IPS DF 4.7 (cell line): ENCODE measurements at regions not wholly inside any gene's neighbourhood (a gene's known extent, or its start where the extent isn't known, plus 50 kb on each side); places are given as distances from the start of the nearest gene placed in this dataset.

Experiments
- DNase-seq: peaks from one replicate; pipeline ENCODE4 v3.0.0-alpha.2; 2013; ENCODE audit warnings: low spot score; ENCODE audit errors: extremely low read depth

GRCh38 chr2:187274146-187274545 is 173.9 kb downstream of the CALCRL start:
- no peak for DNase-seq

GRCh38 chr2:187272255-187272654 is 175.8 kb downstream of the CALCRL start:
- DNase-seq: no peak

GRCh38 chr2:187271825-187272224 is 176.2 kb downstream of the CALCRL start:
- no peak for DNase-seq

DNA sequence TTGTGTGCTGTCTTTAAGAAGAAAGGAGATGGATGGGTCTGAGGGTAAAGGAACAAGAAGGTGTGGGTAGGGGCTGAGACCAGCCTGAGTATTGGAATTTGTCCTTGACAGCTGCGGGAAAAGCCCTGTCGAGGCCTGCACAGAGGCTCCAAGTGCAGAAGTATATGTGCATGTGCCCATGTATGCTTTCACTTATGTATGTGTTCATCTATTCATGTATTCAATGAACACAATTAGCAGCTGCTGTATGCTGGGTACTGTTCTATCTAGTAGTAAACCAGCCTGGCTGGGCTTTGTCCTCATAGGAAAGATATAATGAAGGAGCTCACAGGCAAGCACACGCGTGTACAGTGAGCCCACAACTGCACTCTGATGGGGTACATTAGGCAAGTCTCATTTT is 181.4 kb downstream of the CALCRL start:
- DNase-seq: no peak

DNA sequence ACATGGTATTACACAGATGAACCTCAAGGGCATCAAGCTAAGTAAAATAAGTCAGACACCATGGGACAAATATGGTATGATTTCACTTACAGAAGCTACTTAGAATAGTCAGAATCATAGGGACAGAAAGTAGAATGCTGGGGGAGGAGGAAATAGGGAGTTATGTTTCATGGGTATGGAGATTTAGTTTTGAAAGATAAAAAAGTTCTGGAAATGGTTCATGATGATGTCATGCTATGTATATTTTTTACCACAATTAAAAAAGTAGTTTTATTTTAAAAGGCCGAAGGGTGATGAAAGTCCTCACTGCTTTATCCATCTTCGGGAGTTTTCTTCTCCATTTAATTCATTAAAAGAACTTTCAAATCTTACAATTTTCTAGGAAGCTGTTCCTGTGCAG is 181.9 kb downstream of the CALCRL start:
- DNase-seq: no peak

DNA sequence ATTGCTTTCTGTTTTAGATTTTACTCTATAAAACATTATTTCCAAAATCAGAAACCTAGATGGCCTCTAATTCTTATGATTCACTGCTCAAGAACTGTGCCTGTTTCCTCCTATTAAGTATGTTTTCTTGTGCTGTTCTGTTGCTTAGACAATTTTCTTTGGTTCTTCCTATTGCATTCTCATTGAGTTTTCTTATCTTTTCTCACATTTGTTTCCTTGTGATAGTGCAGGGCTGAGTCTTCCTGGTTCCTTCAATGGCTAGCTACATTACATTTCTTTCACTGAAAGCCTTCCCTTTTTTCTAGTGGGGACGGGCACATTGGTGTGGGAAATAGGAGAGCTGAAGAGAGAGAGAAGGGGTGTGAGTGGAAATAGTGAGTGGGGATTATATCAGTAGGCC is 183.4 kb downstream of the CALCRL start:
- no peak for DNase-seq

- DNase-seq: no peak
These were observed 184.1 kb downstream of the CALCRL start for GRCh38 chr2:187263675-187264560.

DNA sequence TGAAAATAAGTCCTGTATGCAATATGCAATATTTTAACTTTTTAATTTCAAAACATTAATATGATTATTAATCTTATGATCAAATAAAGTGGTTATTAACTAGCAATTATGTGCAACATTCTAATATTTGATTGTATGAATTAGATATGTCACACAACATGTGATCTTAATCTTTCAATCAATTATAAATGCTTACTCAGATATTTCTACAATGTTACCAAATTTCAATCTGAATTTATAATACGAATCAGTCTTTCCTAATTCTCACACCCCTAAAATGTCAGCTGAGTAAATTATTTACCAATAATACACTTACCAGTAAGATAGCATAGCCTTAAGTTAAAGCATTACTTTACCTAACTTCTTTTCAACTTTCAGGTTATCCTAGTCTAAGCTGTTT is 186.3 kb downstream of the CALCRL start:
- DNase-seq: no peak

GRCh38 chr2:187252063-187252462 is 196.0 kb downstream of the CALCRL start:
- DNase-seq: no peak

DNA sequence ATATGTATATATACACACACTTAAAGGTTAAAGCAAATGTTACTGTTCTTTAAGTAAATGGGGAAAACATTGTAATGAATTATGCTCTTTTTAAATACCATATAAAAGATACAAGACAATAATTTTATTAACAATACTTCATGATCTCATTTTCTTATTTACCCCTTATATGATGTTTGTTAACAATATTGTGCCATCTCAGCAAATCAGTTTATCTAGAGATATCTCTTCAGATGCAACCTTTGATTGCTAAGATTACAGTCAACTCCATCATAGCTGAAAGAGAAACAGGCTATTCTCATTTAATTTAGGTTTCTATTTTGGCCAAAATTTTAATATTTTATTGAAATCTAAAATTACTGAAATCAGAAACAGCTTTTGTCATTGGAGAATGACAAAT is 197.9 kb downstream of the CALCRL start:
- no peak for DNase-seq

- no peak for DNase-seq
These were observed 214.2 kb downstream of the CALCRL start for GRCh38 chr2:187233811-187234210.

GRCh38 chr2:187232749-187233148 is 215.3 kb downstream of the CALCRL start:
- no peak for DNase-seq

GRCh38 chr2:187230088-187230487 is 218.0 kb downstream of the CALCRL start:
- DNase-seq: no peak

DNA sequence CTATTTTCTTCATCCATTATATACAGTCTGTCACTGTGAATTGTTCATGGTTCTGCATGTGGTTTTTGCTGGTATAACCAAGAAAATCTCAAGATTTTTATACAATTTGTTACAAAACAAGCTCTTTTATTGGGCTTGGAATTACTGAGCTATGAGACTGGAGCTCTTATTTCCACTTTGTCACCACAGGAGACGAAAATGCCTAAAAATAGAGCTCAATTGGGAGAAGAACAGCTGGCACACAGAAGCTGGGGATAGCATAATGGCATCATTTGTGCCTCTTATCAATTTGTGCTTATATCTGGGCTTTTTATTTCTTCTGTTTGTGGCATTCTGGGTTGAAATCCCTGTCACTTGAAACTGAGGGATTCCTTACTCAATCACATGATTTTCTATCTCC is 219.1 kb downstream of the CALCRL start:
- DNase-seq: no peak

DNA sequence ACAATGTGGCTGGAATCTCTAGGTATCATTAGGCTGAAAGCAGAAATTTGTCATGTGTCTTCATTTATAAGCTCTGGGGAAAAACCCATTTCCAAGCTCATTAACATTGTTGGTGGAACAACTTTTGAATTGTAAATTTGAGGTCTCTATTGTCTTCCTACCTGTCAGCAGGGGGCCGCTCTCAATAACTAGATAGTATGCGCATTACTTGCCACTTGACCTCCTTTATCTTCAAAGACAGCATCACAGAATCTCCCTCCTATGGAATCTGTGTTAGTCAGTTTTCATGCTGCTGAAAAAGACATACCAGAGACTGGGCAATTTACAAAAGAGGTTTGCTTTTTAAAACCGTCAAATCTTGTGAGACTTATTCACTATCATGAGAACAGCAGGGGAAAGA is 223.1 kb downstream of the CALCRL start:
- DNase-seq: peak; percentile 44

DNA sequence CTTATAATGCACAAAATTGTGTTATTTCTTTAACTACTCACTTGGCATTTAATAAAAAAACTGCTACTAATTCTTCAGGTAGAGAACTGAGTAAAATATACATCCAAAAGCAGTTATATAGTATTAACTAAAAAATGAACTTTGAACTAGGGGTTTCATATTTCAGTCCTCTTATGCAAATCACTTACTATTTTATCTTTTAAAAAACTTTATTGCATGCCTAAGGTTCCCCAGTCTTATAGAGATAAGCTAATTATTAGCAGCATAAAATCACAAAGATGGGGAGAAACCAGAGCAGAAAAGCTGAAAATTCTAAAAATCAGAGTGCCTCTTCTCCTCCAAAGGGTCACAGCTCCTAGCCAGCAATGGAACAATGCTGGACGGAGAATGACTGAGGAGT is 228.0 kb downstream of the CALCRL start:
- no peak for DNase-seq

DNA sequence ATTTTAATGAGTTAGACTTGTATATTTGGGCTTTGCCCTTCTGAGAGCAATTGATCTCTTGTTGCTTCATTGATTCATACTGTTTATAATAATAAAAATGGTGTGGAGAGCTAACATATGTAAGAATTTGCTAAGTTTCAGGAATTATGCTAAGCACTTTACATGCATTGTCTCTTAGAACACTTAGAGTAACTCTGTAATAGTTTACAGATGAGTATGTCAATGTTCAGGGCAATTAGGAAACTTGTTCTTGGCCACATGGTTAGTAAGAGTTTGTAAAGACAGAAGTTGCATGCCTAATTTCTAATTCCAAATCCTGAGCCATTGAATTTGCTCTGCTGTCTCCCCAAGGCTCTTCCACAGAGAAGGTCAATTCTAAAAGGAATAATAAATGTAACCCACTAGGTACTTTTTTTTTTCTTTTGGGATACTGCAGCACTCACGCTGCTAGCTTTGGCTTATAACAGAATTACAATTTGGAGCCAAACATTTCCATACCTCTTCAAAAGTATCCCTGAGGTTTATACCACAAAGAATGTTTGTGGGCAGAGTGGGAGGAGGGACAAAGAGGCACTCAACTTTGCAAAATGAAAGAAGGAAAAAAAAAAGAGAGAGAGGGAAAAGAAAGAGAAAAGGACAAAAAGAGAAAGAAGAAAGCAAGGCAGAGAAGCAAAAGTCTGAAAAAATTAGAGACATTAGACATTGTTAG is 232.4 kb downstream of the CALCRL start:
- no peak for DNase-seq

DNA sequence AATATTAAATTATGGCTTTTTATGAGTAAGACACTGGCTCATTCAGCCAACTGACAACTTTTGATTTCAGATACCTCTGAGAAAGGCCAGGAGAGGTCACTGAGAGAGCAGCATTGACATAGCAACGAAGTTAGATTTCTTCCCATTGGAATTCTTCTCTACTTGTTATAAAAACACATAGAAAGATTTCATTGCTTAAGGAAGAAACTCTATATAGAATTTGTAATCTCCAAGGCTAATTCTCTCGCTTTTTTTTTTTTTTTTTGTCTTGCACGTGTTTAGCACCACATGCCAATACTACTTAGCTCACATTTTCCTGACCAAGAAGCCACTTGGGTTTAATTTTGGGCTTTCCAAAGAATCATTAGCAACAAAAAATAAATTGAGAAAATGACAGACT is 233.7 kb downstream of the CALCRL start:
- no peak for DNase-seq

DNA sequence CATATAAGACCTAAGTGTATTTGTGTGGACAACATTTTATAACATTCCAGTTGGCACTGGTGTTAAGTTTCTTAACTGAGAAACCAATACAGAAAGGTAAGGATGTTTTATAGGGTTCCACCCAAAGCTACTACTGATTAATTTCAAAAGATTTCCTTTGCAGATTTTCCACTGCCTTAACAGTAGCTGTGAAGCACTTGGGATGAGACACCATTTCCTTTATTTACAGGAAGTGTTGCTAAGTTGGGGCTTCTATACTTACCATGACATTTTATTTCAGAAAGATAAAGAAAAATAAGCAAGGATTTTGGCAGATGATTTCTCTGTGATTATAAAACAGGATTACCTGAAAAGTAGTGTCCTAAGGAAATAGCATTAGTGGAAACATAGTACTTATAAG is 234.3 kb downstream of the CALCRL start:
- DNase-seq: no peak

GRCh38 chr2:187210726-187211125 is 237.3 kb downstream of the CALCRL start:
- DNase-seq: no peak

- no peak for DNase-seq
These were observed 239.8 kb downstream of the CALCRL start for GRCh38 chr2:187208199-187208785.

GRCh38 chr2:187207126-187207525 is 240.9 kb downstream of the CALCRL start:
- no peak for DNase-seq
